Activated CD4-positive, alpha-beta T cell treated with anti-CD3 and anti-CD28 coated beads, Interleukin-2, amount 50 U/mL, for 24 hours (primary cell): ENCODE measurements at regions not wholly inside any gene's neighbourhood (a gene's known extent, or its start where the extent isn't known, plus 50 kb on each side); places are given as distances from the start of the nearest gene placed in this dataset.

Experiments used
- DNase-seq, 2 donors: peaks; one replicate each; pipeline ENCODE4 v3.0.0-alpha.2; 2020; ENCODE audit warnings: low read depth in 1 of 2, low spot score in 1 of 2

DNA sequence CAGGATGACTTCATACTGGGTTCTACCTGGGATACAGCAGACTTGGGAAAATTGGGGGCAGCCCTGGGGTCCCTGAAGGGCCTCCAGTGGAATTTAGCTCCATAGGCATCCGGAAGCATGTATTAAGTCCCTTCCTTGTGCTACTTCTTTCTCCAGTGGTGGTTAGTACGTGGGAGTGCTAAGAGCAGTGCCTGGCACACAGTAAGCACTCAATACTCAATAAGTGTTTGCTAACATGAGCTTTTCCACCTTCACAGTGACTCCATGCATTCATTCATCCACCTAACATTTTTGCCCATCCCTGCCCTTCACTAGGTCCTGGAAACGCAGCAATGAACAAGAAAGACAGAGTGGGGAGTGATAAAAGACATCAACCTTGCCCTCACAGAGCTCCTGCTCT is 120.5 kb downstream of the MN1 start:
- no peak for DNase-seq

DNA sequence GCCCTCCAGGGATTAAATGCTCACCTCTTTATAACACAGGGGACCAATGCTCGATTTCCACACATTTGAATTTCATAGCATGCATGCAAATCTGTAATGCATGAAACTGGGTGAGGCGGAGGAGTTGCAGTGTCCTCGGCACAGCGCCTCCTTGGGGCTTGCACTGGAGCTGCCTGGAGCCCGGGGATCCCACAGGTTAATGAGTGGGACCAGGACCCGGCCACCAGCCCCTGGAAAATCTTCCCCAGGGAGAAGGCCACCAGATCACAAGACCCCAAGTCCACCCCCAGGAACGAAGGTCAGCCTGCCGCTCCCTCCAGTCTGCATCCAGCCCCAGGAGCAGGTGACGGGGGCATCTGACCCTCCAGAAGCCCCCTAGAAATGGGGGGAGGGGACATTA is 119.1 kb downstream of the MN1 start:
- DNase-seq = no peak

DNA sequence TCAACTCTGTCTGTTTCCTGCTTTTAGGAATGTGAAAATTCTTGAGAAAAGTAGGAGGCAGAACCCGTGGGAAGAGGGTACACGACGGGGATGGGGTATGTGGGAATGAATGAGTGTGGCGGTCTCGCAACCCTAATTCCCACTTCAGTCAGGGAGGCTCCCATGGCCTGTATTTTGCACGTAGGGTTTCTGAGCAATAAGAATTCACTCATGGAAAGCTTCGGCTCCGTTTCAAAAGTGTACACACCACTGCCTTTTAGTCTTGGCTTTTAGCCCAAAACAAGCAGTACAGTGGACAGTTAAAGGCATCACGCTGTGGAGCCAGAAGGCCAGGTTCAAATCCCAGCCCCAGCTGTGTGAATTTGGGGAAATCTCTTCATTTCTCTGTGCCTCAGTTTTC is 116.7 kb downstream of the MN1 start:
- no peak for DNase-seq

DNA sequence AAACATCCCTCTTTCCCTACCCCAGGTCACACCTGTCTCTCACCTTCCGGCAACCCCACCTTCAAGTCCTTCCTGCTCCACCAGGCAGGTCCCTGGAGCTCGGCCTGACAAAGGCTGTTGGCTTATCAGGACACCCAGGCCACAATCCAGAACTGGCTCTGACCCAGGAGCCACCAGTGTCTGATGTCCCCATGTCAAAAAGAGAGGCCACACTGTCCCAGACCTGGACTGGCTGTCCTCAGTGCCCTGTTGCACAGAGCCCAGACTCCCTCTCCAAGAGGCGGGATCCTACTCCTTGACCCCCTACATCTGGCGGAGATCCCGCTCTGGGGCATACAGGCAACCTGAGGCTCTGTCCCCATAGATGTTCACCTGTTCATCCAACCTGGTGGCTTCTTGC is 116.0 kb downstream of the MN1 start:
- no peak for DNase-seq

DNA sequence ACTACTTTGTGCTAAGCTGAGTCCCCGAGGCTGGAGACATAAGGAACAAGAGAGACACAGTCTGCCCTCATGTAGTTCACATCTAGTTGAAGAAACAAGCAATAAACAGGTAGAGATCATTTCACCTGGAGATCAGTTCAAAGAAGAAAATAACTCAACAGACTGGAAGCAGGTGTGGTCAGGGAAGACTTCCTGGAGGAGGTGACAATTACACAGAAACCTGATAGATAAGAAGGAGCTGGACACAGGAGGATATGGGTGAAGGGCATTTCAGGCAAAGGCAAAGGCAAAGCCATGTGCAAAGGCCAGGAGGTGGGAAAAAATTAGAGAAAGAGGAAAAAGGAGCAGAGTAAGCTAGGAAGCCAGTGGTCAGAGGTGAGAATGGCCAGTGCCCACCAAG is 115.6 kb downstream of the MN1 start:
- no peak for DNase-seq

DNA sequence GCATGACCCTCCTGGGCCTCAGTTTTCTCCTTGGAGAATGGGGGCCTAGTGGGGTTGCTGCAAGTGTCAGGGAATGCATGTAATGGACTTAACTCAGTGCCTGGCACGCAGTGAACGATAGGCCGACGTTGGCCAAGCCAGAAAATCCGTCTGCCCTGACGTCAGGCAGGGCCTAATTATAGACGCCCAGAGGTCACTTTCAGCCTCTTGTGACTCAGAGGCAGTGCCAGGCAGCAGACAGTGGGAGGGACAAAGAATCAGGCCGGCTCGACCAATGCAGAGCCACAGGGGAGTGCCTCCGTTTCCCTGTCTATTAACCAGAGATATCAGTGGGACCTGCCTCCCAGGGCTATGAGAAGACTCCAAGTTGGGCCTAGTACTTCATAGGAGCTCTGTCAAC is 115.0 kb downstream of the MN1 start:
- no peak for DNase-seq

DNA sequence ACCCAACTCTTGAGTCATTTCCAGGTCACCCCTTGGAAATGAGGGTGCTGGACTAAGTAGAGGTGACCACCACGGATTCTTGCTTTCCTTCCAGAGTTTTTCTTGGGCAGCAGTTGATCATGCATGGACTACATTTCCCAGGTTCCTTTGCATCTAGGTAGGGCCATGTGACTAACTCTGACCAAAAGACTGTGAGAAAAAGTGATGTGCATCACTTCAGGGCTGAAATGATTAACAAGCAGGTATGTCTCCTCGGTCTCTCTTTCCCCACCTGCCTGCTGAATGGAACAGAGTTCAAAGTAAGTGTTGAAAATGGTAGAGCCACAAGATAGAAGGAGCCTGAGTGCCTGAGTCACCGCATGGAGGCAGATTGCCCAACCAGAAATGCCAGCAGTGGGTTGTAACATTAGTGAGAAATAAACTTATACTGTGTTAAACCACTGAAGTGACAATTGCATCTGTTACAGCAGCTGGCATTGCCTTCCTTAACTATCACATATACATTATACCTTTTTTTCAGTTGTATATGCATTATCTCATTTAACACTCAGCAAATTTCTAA is 113.5 kb downstream of the MN1 start:
- DNase-seq = no peak

DNA sequence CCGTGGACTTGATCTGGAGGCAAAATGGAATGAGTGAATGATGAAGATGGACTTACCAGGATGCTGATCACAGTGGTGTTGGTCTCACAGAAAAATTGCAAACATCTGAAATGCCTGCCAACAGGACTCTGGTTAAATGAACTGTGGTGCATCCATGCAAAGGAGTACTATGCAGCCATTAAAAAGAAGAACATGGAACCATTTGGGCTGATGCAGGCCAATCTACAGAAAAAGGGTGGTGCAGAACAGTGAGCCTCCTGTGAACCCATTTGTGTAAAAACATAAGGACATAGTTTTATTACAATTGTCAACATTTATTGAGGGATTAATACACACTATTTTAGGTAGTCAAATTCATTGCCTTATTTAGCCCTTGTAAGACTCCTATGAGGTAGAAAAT is 111.9 kb downstream of the MN1 start:
- DNase-seq = no peak

DNA sequence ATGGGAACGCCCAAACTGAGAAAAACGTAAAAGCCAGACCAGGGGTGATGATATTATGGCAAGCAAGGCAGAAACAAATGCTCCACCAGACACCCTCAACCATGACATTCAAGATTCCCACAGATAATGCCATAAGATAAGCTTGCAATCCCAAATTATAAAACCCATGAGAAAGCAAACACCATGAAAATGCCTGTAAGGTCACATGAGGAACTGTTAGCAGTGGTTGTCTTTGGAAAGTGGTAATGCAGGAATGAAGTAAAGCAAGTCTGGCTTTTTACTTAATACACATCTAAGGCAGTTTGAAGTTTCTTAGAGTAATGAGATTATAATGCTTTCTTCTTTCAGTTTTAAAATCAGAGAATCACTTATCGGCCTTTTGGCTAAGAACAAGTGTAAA is 111.0 kb downstream of the MN1 start:
- DNase-seq = no peak

DNA sequence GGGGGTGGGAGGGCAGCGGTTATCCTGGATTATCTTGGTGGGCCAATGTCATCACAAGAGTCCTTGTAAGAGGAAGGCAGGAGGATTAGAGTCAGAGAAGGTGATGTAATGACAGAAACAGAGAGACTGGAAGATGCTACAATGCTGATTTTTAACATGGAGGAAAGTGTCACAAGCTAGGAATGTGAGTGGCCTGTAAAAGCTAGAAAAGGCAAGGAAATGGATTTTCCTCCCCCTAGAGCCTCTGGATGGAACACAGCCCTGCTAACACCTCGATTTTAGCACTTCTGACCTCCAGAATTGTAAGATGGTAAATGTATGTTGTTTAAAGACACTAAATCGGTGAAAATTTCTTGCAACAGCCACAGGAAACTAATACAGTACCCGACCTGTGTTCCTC is 109.3 kb downstream of the MN1 start:
- no peak for DNase-seq

DNA sequence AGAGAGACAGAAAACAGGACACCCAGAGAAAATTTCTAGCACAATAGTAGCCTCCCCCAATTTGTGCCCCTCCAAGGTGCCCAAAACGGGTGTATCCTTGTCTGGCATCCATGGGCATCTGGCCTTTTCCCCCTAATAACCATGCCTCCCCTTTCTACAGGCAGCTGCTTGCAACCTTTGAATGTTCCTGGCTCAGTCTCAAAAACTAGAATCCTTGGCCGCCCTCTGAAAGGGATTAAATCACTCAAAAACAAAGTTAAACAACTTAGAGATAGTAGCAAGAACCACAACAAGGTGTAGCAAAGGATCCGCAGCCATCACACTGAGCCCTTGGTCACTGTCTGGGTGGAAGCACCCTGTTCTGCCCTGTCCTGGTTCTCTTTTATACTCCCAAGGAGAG is 105.6 kb downstream of the MN1 start:
- no peak for DNase-seq

DNA sequence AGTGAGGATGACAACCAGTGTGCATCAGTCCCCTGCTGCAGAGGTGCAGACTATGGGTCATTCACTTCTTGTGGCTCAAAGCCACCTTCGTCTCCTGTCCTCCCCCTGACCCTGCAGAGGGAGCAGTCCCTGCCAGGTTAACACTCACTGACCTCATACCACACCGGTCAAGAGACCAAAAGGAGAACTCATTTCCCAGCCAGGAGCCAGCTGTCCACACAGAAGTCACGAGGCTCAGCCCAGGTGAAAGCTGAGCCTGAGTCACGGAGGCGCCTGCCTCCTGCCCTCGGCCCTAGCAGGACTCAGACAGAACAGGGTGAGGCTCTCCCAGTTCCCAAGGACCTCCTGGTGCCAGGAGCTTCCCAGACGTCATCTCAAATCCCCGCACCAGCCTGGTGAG is 103.7 kb downstream of the MN1 start:
- DNase-seq = no peak
